ENCODE measurements at regions not wholly inside any gene's neighbourhood (a gene's known extent, or its start where the extent isn't known, plus 50 kb on each side); places are given as distances from the start of the nearest gene placed in this dataset.

- TF ChIP-seq, protein P1, sequence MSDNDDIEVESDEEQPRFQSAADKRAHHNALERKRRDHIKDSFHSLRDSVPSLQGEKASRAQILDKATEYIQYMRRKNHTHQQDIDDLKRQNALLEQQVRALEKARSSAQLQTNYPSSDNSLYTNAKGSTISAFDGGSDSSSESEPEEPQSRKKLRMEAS (CRISPR knock-in tag; IDR thresholded peaks at IDR 0.05) = no peak
Measured at GRCh38 chr12:85680881-85681280, 155.3 kb downstream of the RASSF9 start (continued).

- TF ChIP-seq JAZF1 (CRISPR knock-in tag; IDR thresholded peaks at IDR 0.05) (no peak), ZNF671 (CRISPR knock-in tag; IDR thresholded peaks at IDR 0.05) (no peak), ZNF263 (CRISPR knock-in tag; IDR thresholded peaks at IDR 0.05; ENCODE audit: low read depth) (no peak), HMGXB4 (CRISPR knock-in tag; IDR thresholded peaks at IDR 0.05) (no peak), USF2 (CRISPR knock-in tag; IDR thresholded peaks at IDR 0.05) (no peak), FOXP1 (CRISPR knock-in tag; IDR thresholded peaks at IDR 0.05; ENCODE audit: borderline replicate concordance) (no peak), TEAD4 (CRISPR knock-in tag; IDR thresholded peaks at IDR 0.05) (no peak), ZNF425 (CRISPR knock-in tag; conservative IDR thresholded peaks at IDR 0.05) (no peak), GTF2I (CRISPR knock-in tag; conservative IDR thresholded peaks at IDR 0.05) (no peak), NR3C1 (CRISPR knock-in tag; conservative IDR thresholded peaks at IDR 0.05; ENCODE audit: low read depth) (no peak), SMAD4 (CRISPR knock-in tag; IDR thresholded peaks at IDR 0.05) (no peak), MXD4 (CRISPR knock-in tag; IDR thresholded peaks at IDR 0.05; ENCODE audit: borderline replicate concordance) (no peak), IRF1 (CRISPR knock-in tag; IDR thresholded peaks at IDR 0.05) (no peak), E2F1 (CRISPR knock-in tag; IDR thresholded peaks at IDR 0.05) (no peak), E2F4 (CRISPR knock-in tag; IDR thresholded peaks at IDR 0.05; ENCODE audit: borderline replicate concordance, low read depth) (no peak), FOXP4 (CRISPR knock-in tag; IDR thresholded peaks at IDR 0.05) (no peak), SOX15 (CRISPR knock-in tag; IDR thresholded peaks at IDR 0.05) (no peak), SP1 (CRISPR knock-in tag; conservative IDR thresholded peaks at IDR 0.05) (no peak), ZNF317 (CRISPR knock-in tag; IDR thresholded peaks at IDR 0.05; ENCODE audit: borderline replicate concordance, low read depth) (no peak)
- TF ChIP-seq, protein P2, sequence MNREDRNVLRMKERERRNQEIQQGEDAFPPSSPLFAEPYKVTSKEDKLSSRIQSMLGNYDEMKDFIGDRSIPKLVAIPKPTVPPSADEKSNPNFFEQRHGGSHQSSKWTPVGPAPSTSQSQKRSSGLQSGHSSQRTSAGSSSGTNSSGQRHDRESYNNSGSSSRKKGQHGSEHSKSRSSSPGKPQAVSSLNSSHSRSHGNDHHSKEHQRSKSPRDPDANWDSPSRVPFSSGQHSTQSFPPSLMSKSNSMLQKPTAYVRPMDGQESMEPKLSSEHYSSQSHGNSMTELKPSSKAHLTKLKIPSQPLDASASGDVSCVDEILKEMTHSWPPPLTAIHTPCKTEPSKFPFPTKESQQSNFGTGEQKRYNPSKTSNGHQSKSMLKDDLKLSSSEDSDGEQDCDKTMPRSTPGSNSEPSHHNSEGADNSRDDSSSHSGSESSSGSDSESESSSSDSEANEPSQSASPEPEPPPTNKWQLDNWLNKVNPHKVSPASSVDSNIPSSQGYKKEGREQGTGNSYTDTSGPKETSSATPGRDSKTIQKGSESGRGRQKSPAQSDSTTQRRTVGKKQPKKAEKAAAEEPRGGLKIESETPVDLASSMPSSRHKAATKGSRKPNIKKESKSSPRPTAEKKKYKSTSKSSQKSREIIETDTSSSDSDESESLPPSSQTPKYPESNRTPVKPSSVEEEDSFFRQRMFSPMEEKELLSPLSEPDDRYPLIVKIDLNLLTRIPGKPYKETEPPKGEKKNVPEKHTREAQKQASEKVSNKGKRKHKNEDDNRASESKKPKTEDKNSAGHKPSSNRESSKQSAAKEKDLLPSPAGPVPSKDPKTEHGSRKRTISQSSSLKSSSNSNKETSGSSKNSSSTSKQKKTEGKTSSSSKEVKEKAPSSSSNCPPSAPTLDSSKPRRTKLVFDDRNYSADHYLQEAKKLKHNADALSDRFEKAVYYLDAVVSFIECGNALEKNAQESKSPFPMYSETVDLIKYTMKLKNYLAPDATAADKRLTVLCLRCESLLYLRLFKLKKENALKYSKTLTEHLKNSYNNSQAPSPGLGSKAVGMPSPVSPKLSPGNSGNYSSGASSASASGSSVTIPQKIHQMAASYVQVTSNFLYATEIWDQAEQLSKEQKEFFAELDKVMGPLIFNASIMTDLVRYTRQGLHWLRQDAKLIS (CRISPR knock-in tag; IDR thresholded peaks at IDR 0.05; ENCODE audit: borderline replicate concordance) = no peak
- ChIA-PET POLR2A (no interaction called here), CTCF (no interaction called here)
- no peak overlapping the region for H3K27ac Mint-ChIP-seq
- H3K9me3 Mint-ChIP-seq = peaks cover 14% of the 10 kb centered on the region
- H3K36me3 Mint-ChIP-seq = peaks cover 6% of the 10 kb centered on the region
- no peak for DNase-seq (ENCODE audit: low spot score)
- no peaks in the 10 kb centered on the region for H3K27me3 Mint-ChIP-seq (ENCODE audit: low read depth)
- no peak for ATAC-seq
- H3K4me1 Mint-ChIP-seq = no peaks in the 10 kb centered on the region
- no peak overlapping the region for H3K4me3 Mint-ChIP-seq
Measured at GRCh38 chr12:85681333-85681732, 154.9 kb downstream of the RASSF9 start.

Measured in WTC11 (cell line).